Suprapubic skin (tissue), 4 donors: ENCODE measurements at regions not wholly inside any gene's neighbourhood (a gene's known extent, or its start where the extent isn't known, plus 50 kb on each side); places are given as distances from the start of the nearest gene placed in this dataset.
"Not testable (repeated sequence)": the region's sequence is repeated elsewhere in the genome, so short reads cannot be mapped to it uniquely, and the experiment has no call there.

Source experiments
- DNase-seq, 2 donors: peaks; one replicate each; pipeline ENCODE4 v3.0.0-alpha.2; 2019; ENCODE audit warnings: low spot score in 2 of 2
- H3K27ac ChIP-seq: fragments of 200-600 bp; sonication (generic); one replicate; pipeline ENCODE4 v1.5.1; 2019
- H3K27me3 ChIP-seq: fragments of 200-600 bp; sonication (generic); one replicate; pipeline ENCODE4 v1.5.1; 2019
- H3K36me3 ChIP-seq: fragments of 200-600 bp; sonication (generic); one replicate; pipeline ENCODE4 v1.5.1; 2019
- H3K4me1 ChIP-seq: fragments of 200-600 bp; sonication (generic); one replicate; pipeline ENCODE4 v1.5.1; 2019
- H3K4me3 ChIP-seq: fragments of 200-600 bp; sonication (generic); one replicate; pipeline ENCODE4 v1.5.1; 2019; ENCODE audit warnings: mild to moderate bottlenecking
- H3K9me3 ChIP-seq: fragments of 200-600 bp; sonication (generic); one replicate; pipeline ENCODE4 v1.5.1; 2019
- CTCF ChIP-seq, 2 donors: fragments of 200-600 bp in 1 of 2; fragments of 450-650 bp in 1 of 2; sonication (generic) in 1 of 2; IDR thresholded peaks; one replicate each; pipeline ENCODE4 v1.5.1; 2016 to 2019; ENCODE audit warnings: antibody characterized with exemption in 2 of 2, mild to moderate bottlenecking in 1 of 2, moderate library complexity in 1 of 2
- EP300 ChIP-seq: sonication (generic); formaldehyde crosslinking; IDR thresholded peaks from one replicate; pipeline ENCODE4 v1.6.1; 2017; ENCODE audit warnings: antibody characterized with exemption
- POLR2A ChIP-seq, 2 donors: fragments of 450-650 bp; IDR thresholded peaks; one replicate each; pipeline ENCODE4 v1.6.1; 2017; ENCODE audit warnings: antibody characterized with exemption in 2 of 2, mild to moderate bottlenecking in 2 of 2, moderate library complexity in 2 of 2
- POLR2AphosphoS5 ChIP-seq, 3 donors: sonication (generic); formaldehyde crosslinking; IDR thresholded peaks; one replicate each; pipeline ENCODE4 v1.6.1; 2017; ENCODE audit warnings: antibody characterized with exemption in 3 of 3
- WGBS: methylation state at CpG from one replicate; pipeline ENCODE4 v1.1.5; 2018; 5-methylcytosine and 5-hydroxymethylcytosine counted together

DNA sequence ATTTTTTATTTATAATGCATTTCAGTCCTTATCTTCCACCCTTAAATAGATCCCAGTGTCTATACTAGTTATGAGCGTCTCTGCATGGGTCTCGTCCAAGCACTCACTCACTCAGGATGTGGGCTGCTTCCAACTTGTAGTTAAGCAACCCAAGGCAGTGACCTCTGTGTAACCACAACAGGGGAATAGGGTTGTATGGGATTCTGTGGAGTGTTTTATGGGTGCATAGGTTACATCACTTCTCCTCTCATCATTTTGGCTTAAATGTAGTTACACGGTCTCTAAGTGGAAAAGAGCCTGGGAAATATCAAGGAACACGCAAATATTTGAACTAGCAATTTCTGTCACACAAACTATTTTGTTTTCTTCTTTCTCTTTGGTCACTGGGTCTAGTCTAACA, 931.0 kb downstream of the STIM2 start:
- no peaks in the 10 kb centered on the region for H3K27me3 ChIP-seq
- H3K36me3 ChIP-seq: no peaks in the 10 kb centered on the region
- no peak for DNase-seq
- 74% methylated on average over 4 of the region's 4 CpGs for WGBS
- H3K4me1 ChIP-seq: no peaks in the 10 kb centered on the region
- no peaks in the 10 kb centered on the region for H3K9me3 ChIP-seq
- no peak overlapping the region for H3K27ac ChIP-seq
- TF ChIP-seq EP300: no peak
- no peak for TF ChIP-seq POLR2A (IDR thresholded peaks at IDR 0.05)
- TF ChIP-seq POLR2AphosphoS5 (IDR thresholded peaks at IDR 0.05): no peak
- no peak for TF ChIP-seq CTCF (IDR thresholded peaks at IDR 0.05)
- H3K4me3 ChIP-seq: no peak overlapping the region

DNA sequence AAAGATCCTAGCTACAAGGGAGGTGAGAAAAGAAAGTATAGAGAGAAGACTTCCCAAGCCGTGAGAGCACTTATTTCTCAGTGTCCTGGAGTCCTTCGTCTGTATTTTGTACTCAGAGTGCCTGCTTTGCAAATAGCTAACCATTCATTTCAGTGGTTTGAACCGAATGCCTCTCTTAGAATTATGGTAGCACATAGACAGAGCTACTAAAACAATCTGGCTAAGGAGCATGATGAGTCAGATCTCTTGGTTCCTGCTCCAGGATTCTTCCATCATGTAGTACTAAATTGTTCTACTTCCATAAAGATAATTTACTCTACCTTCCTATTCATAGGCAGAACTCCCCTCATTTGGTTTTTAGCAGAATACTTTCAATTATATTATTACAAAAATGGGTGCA, 946.6 kb downstream of the STIM2 start:
- H3K27ac ChIP-seq: no peak overlapping the region
- DNase-seq: no peak
- no peak overlapping the region for H3K4me3 ChIP-seq
- H3K9me3 ChIP-seq: no peaks in the 10 kb centered on the region
- no peaks in the 10 kb centered on the region for H3K27me3 ChIP-seq
- 72% methylated on average over 3 of the region's 3 CpGs for WGBS
- TF ChIP-seq POLR2AphosphoS5 (IDR thresholded peaks at IDR 0.05) (no peak), EP300 (no peak), POLR2A (IDR thresholded peaks at IDR 0.05) (no peak), CTCF (IDR thresholded peaks at IDR 0.05) (no peak)
- H3K36me3 ChIP-seq: no peaks in the 10 kb centered on the region
- no peaks in the 10 kb centered on the region for H3K4me1 ChIP-seq

DNA sequence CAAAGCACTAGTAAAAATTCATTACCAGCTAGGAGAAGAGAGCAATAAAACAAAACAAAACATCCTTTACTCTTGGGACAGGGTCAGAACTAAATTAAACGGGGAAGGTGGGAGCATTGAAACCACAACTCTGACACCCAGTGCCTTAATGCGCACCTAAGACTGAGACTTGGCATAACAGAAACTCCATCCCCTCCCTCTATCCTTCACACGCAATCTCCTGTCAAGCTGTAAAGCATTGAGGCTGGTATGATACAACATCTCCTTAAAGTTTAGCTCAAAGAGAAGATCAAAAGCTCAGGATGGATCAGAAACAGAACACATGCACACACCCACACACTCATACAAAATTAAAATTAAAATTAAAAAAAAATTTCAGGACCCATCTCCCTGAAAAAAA, 951.3 kb downstream of the STIM2 start:
- H3K27ac ChIP-seq: no peak overlapping the region
- no peaks in the 10 kb centered on the region for H3K27me3 ChIP-seq
- no peak for TF ChIP-seq CTCF (IDR thresholded peaks at IDR 0.05)
- TF ChIP-seq EP300: no peak
- DNase-seq: no peak
- no peaks in the 10 kb centered on the region for H3K36me3 ChIP-seq
- WGBS: 72% methylated on average over 3 of the region's 3 CpGs
- no peaks in the 10 kb centered on the region for H3K9me3 ChIP-seq
- no peak overlapping the region for H3K4me3 ChIP-seq
- H3K4me1 ChIP-seq: no peaks in the 10 kb centered on the region

- not testable (repeated sequence) for H3K4me1 ChIP-seq, H3K9me3 ChIP-seq, H3K27ac ChIP-seq, H3K4me3 ChIP-seq, DNase-seq, H3K27me3 ChIP-seq, H3K36me3 ChIP-seq
- 18% methylated on average over 6 of the region's 6 CpGs for WGBS
Observed at GRCh38 chr4:27813226-27813625, 952.6 kb downstream of the STIM2 start.

DNA sequence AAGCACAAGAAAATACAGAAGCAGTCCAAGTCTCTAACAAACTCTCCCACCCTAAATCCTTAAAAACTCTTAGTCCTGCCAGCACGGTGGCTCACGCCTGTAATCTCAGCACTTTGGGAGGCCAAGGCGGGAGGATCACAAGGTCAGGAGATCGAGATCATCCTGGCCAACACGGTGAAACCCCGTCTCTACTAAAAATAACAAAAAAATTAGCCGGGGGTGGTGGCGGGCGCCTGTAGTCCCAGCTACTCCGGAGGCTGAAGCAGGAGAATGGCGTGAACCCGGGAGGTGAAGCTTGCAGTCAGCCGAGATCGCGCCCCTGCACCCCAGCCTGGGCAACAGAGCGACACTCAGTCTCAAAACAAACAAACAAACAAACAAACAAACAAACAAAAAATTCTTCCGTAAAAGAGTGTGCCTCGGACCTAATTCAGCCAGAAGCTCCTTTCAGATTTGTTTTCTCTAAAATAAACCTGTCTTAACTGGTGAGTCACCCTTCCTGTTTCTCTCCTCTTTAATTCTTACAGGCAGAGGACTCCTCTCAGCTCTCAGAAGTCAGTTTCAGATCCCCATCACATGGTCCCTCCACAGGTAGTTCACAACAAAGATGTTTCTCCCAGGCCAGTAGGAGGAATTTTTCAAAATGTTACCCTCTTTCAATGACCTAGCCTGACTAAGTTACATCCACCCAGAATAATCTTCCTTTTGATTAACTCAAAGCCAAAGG, 953.2 kb downstream of the STIM2 start:
- H3K36me3 ChIP-seq, H3K27me3 ChIP-seq, DNase-seq, H3K9me3 ChIP-seq, H3K4me3 ChIP-seq, H3K4me1 ChIP-seq, H3K27ac ChIP-seq: not testable (repeated sequence)
- 82% methylated on average over 18 of the region's 18 CpGs for WGBS

GRCh38 chr4:27819246-27819645, 958.6 kb downstream of the STIM2 start:
- DNase-seq: no peak
- Histone ChIP-seq H3K27ac (no peak overlapping the region), H3K27me3 (no peaks in the 10 kb centered on the region), H3K4me3 (no peak overlapping the region), H3K9me3 (no peaks in the 10 kb centered on the region), H3K36me3 (no peaks in the 10 kb centered on the region), H3K4me1 (no peaks in the 10 kb centered on the region)
- 58% methylated on average over 2 of the region's 2 CpGs for WGBS
- TF ChIP-seq POLR2A (IDR thresholded peaks at IDR 0.05) (no peak), EP300 (no peak), CTCF (IDR thresholded peaks at IDR 0.05) (no peak), POLR2AphosphoS5 (IDR thresholded peaks at IDR 0.05) (no peak)
